ENCODE measurements at regions not wholly inside any gene's neighbourhood (a gene's known extent, or its start where the extent isn't known, plus 50 kb on each side); places are given as distances from the start of the nearest gene placed in this dataset.
"Not testable (repeated sequence)": the region's sequence is repeated elsewhere in the genome, so short reads cannot be mapped to it uniquely, and the experiment has no call there.

DNA sequence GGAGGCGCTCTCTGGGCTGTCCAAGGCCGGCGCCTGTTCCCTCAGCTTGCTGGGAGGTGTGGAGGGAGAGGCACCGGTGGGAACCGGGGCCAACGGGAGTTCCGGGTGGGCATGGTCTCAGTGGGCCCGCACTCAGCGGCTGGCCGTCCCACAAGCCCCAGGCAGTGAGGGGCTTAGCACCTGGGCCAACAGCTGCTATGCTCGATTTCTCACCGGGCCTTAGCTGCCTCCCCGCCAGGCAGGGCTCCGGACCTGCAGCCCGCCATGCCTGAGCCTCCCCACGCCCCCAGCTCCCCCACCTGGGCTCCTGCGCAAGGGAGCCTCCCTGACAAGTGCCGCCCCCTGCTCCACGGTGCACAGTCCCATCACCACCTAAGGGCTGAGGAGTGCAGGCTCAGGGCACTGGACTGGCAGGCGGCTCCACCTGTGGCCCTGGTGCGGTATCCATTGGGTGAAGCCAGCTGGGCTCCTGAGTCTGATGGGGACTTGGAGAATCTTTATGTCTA lies 276.5 kb downstream of the SH2D4B start:
- no peaks in the 10 kb centered on the region for H3K27me3 ChIP-seq (ENCODE audit: control insufficient read depth in 1 of 2, insufficient read depth in 2 of 2, low read length in 2 of 2)
- no peak overlapping the region for H3K27ac ChIP-seq (ENCODE audit: low read depth in 2 of 2, low read length in 1 of 2)
- H3K9me3 ChIP-seq (ENCODE audit: control insufficient read depth in 2 of 2, insufficient read depth in 1 of 2, low read depth in 1 of 2, low read length in 1 of 2), result peaks cover 2 to 7% of the 10 kb centered on the region in 2 donors
- no peaks in the 10 kb centered on the region for H3K4me1 ChIP-seq (ENCODE audit: control insufficient read depth in 2 of 2, insufficient read depth in 2 of 2, low read length in 1 of 2)
- WGBS, 2 donors, result 95 to 97% methylated on average over 21 of the region's 21 CpGs
- no peaks in the 10 kb centered on the region for H3K36me3 ChIP-seq (ENCODE audit: control insufficient read depth in 2 of 2, insufficient read depth in 2 of 2, low read length in 1 of 2)
- no peak overlapping the region for H3K4me3 ChIP-seq (ENCODE audit: low read depth in 1 of 2, low read length in 2 of 2)

DNA sequence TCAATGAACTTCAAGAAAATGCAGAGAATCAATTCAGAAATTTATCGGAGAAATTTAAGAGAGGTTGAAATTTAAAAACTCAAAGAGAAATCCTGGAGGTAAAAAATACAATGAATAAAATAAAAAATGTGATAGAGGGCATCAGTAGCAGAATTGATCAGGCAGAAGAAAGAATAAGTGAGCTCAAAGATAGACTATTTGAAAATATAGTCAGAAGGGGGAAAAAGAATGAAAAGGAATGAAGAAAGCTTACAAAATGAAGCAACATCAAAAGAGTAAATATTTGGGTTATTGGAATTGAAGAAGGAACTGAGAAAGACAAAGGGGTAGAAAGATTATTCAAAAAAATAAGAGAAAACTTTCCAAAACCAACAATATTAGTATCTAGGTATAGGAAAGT lies 291.4 kb downstream of the SH2D4B start:
- H3K4me3 ChIP-seq (ENCODE audit: low read depth in 1 of 2, low read length in 2 of 2), result no peak overlapping the region
- peaks cover 0 to 3% of the 10 kb centered on the region in 2 donors for H3K4me1 ChIP-seq (ENCODE audit: control insufficient read depth in 2 of 2, insufficient read depth in 2 of 2, low read length in 1 of 2)
- no peak overlapping the region for H3K27ac ChIP-seq (ENCODE audit: low read depth in 2 of 2, low read length in 1 of 2)
- WGBS, 2 donors, result 94 to 97% methylated on average over 1 of the region's 1 CpG
- peaks cover 5 to 6% of the 10 kb centered on the region in 2 donors for H3K9me3 ChIP-seq (ENCODE audit: control insufficient read depth in 2 of 2, insufficient read depth in 1 of 2, low read depth in 1 of 2, low read length in 1 of 2)
- H3K36me3 ChIP-seq (ENCODE audit: control insufficient read depth in 2 of 2, insufficient read depth in 2 of 2, low read length in 1 of 2), result no peaks in the 10 kb centered on the region
- H3K27me3 ChIP-seq (ENCODE audit: control insufficient read depth in 1 of 2, insufficient read depth in 2 of 2, low read length in 2 of 2), result no peaks in the 10 kb centered on the region

GRCh38 chr10:80829562-80829961 lies 291.9 kb downstream of the SH2D4B start:
- no peaks in the 10 kb centered on the region for H3K27me3 ChIP-seq (ENCODE audit: control insufficient read depth in 1 of 2, insufficient read depth in 2 of 2, low read length in 2 of 2)
- H3K9me3 ChIP-seq (ENCODE audit: control insufficient read depth in 2 of 2, insufficient read depth in 1 of 2, low read depth in 1 of 2, low read length in 1 of 2), result peaks cover 5 to 6% of the 10 kb centered on the region in 2 donors
- H3K4me3 ChIP-seq (ENCODE audit: low read depth in 1 of 2, low read length in 2 of 2), result no peak overlapping the region
- H3K36me3 ChIP-seq (ENCODE audit: control insufficient read depth in 2 of 2, insufficient read depth in 2 of 2, low read length in 1 of 2), result no peaks in the 10 kb centered on the region
- H3K4me1 ChIP-seq (ENCODE audit: control insufficient read depth in 2 of 2, insufficient read depth in 2 of 2, low read length in 1 of 2), result peaks cover 0 to 3% of the 10 kb centered on the region in 2 donors
- no peak overlapping the region for H3K27ac ChIP-seq (ENCODE audit: low read depth in 2 of 2, low read length in 1 of 2)

DNA sequence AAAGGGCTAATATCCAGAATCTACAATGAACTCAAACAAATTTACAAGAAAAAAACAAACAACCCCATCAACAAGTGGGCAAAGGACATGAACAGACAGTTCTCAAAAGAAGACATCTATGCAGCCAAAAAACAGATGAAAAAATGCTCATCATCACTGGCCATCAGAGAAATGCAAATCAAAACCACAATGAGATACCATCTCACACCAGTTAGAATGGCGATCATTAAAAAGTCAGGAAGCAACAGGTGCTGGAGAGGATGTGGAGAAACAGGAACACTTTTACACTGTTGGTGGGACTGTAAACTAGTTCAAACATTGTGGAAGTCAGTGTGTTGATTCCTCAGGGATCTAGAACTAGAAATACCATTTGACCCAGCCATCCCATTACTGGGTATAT lies 295.0 kb downstream of the SH2D4B start:
- H3K27me3 ChIP-seq (ENCODE audit: control insufficient read depth in 1 of 2, insufficient read depth in 2 of 2, low read length in 2 of 2); H3K9me3 ChIP-seq (ENCODE audit: control insufficient read depth in 2 of 2, insufficient read depth in 1 of 2, low read depth in 1 of 2, low read length in 1 of 2); H3K36me3 ChIP-seq (ENCODE audit: control insufficient read depth in 2 of 2, insufficient read depth in 2 of 2, low read length in 1 of 2); H3K4me1 ChIP-seq (ENCODE audit: control insufficient read depth in 2 of 2, insufficient read depth in 2 of 2, low read length in 1 of 2); H3K4me3 ChIP-seq (ENCODE audit: low read depth in 1 of 2, low read length in 2 of 2); H3K27ac ChIP-seq (ENCODE audit: low read depth in 2 of 2, low read length in 1 of 2): not testable (repeated sequence)
- 80% methylated on average over 1 of the region's 1 CpG; no CpG with 5 or more reads in 1 of the 2 donors for WGBS, 2 donors

DNA sequence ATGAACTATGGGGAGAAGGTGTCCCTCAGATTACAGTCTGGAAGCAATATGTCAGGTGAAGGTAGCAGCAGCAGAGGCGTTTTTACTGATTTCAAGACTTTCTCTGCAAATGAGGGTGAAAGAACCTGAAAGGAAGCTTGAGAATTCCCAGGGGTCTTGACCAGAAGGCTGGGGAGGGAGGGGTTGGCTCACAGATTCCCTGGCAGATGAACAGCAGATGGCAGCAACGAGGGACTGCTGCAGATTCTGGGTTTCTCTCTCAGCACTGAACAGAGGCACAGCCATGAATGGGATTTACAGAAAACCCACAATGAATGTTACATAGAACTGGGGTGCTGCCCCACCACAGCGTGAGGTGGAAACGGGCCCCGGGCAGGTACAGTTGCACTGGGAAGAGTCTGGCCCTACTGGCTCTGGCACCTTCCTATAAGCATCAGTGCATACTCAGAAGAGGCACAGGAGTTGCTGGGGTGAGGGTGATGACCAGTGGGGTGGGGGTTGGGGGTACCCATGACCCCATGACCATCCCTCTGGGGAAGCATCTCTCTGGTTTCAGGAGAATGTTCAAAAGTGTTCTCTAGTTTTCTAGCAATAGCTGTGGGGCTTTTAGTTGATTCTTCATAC lies 317.8 kb downstream of the SH2D4B start:
- no peaks in the 10 kb centered on the region for H3K36me3 ChIP-seq (ENCODE audit: control insufficient read depth in 2 of 2, insufficient read depth in 2 of 2, low read length in 1 of 2)
- H3K27me3 ChIP-seq (ENCODE audit: control insufficient read depth in 1 of 2, insufficient read depth in 2 of 2, low read length in 2 of 2), result peaks cover 0 to 2% of the 10 kb centered on the region in 2 donors
- H3K27ac ChIP-seq (ENCODE audit: low read depth in 2 of 2, low read length in 1 of 2), result no peak overlapping the region
- H3K4me3 ChIP-seq (ENCODE audit: low read depth in 1 of 2, low read length in 2 of 2), result no peak overlapping the region
- no peaks in the 10 kb centered on the region for H3K9me3 ChIP-seq (ENCODE audit: control insufficient read depth in 2 of 2, insufficient read depth in 1 of 2, low read depth in 1 of 2, low read length in 1 of 2)
- no peaks in the 10 kb centered on the region for H3K4me1 ChIP-seq (ENCODE audit: control insufficient read depth in 2 of 2, insufficient read depth in 2 of 2, low read length in 1 of 2)
- 48 to 52% methylated on average over 5 of the region's 5 CpGs for WGBS, 2 donors

- WGBS, 2 donors, result 90 to 93% methylated on average over 2 of the region's 2 CpGs
- no peaks in the 10 kb centered on the region for H3K9me3 ChIP-seq (ENCODE audit: control insufficient read depth in 2 of 2, insufficient read depth in 1 of 2, low read depth in 1 of 2, low read length in 1 of 2)
These were observed 318.5 kb downstream of the SH2D4B start for GRCh38 chr10:80856186-80856585.

DNA sequence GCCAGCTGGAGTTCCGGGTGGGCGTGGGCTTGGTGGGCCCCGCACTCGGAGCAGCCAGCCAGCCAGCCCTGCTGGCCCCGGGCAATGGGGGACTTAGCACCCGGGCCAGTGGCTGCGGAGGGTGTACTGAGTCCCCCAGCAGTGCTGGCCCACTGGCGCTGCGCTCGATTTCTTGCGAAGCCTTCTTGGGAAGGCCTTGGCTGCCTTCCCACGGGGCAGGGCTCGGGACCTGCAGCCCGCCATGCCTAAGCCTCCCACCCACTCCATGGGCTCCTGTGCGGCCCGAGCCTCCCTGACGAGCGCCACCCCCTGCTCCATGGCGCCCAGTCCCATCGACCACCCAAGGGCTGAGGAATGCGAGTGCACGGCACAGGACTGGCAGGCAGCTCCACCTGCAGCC lies 321.6 kb downstream of the SH2D4B start:
- not testable (repeated sequence) for H3K36me3 ChIP-seq (ENCODE audit: control insufficient read depth in 2 of 2, insufficient read depth in 2 of 2, low read length in 1 of 2); H3K9me3 ChIP-seq (ENCODE audit: control insufficient read depth in 2 of 2, insufficient read depth in 1 of 2, low read depth in 1 of 2, low read length in 1 of 2); H3K27ac ChIP-seq (ENCODE audit: low read depth in 2 of 2, low read length in 1 of 2); H3K4me3 ChIP-seq (ENCODE audit: low read depth in 1 of 2, low read length in 2 of 2); H3K4me1 ChIP-seq (ENCODE audit: control insufficient read depth in 2 of 2, insufficient read depth in 2 of 2, low read length in 1 of 2); H3K27me3 ChIP-seq (ENCODE audit: control insufficient read depth in 1 of 2, insufficient read depth in 2 of 2, low read length in 2 of 2)
- WGBS, 2 donors, result 95 to 96% methylated on average over 22 of the region's 22 CpGs

More at GRCh38 chr10:80856186-80856585, 318.5 kb downstream of the SH2D4B start:
- Histone ChIP-seq H3K27me3 (ENCODE audit: control insufficient read depth in 1 of 2, insufficient read depth in 2 of 2, low read length in 2 of 2) (peaks cover 0 to 2% of the 10 kb centered on the region in 2 donors), H3K4me1 (ENCODE audit: control insufficient read depth in 2 of 2, insufficient read depth in 2 of 2, low read length in 1 of 2) (no peaks in the 10 kb centered on the region), H3K27ac (ENCODE audit: low read depth in 2 of 2, low read length in 1 of 2) (no peak overlapping the region), H3K36me3 (ENCODE audit: control insufficient read depth in 2 of 2, insufficient read depth in 2 of 2, low read length in 1 of 2) (no peaks in the 10 kb centered on the region), H3K4me3 (ENCODE audit: low read depth in 1 of 2, low read length in 2 of 2) (no peak overlapping the region)

- 60 to 84% methylated on average over 1 of the region's 1 CpG for WGBS, 2 donors
- Histone ChIP-seq H3K4me3 (ENCODE audit: low read depth in 1 of 2, low read length in 2 of 2) (no peak overlapping the region), H3K36me3 (ENCODE audit: control insufficient read depth in 2 of 2, insufficient read depth in 2 of 2, low read length in 1 of 2) (no peaks in the 10 kb centered on the region), H3K4me1 (ENCODE audit: control insufficient read depth in 2 of 2, insufficient read depth in 2 of 2, low read length in 1 of 2) (no peaks in the 10 kb centered on the region), H3K27ac (ENCODE audit: low read depth in 2 of 2, low read length in 1 of 2) (no peak overlapping the region), H3K9me3 (ENCODE audit: control insufficient read depth in 2 of 2, insufficient read depth in 1 of 2, low read depth in 1 of 2, low read length in 1 of 2) (no peaks in the 10 kb centered on the region), H3K27me3 (ENCODE audit: control insufficient read depth in 1 of 2, insufficient read depth in 2 of 2, low read length in 2 of 2) (peaks cover 0 to 2% of the 10 kb centered on the region in 2 donors)
These were observed 323.0 kb downstream of the SH2D4B start for GRCh38 chr10:80860719-80861118.

GRCh38 chr10:80861882-80862281 lies 324.2 kb downstream of the SH2D4B start:
- Histone ChIP-seq H3K27ac (ENCODE audit: low read depth in 2 of 2, low read length in 1 of 2) (no peak overlapping the region), H3K4me1 (ENCODE audit: control insufficient read depth in 2 of 2, insufficient read depth in 2 of 2, low read length in 1 of 2) (no peaks in the 10 kb centered on the region), H3K4me3 (ENCODE audit: low read depth in 1 of 2, low read length in 2 of 2) (no peak overlapping the region), H3K9me3 (ENCODE audit: control insufficient read depth in 2 of 2, insufficient read depth in 1 of 2, low read depth in 1 of 2, low read length in 1 of 2) (no peaks in the 10 kb centered on the region), H3K36me3 (ENCODE audit: control insufficient read depth in 2 of 2, insufficient read depth in 2 of 2, low read length in 1 of 2) (no peaks in the 10 kb centered on the region), H3K27me3 (ENCODE audit: control insufficient read depth in 1 of 2, insufficient read depth in 2 of 2, low read length in 2 of 2) (peaks cover 0 to 1% of the 10 kb centered on the region in 2 donors)

DNA sequence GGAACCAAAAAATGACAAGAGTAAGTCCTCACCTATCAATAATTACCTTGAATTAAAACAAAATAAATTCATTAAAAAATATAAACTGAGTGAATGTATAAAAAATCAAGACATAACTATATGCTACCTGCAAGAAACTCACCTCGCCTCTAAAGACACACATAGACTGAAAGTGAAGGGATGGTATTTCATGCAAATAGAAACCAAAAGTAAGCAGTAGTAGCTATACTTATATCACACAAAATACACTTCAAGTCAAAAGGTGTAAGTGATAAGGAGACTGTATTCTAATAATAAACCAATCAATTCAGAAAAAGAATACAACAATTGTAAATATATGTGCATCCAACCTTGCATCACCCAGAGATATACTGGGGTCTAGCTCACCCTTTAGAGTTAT lies 332.6 kb downstream of the SH2D4B start:
- 87% methylated on average over 1 of the region's 1 CpG for WGBS, 2 donors
- H3K9me3 ChIP-seq (ENCODE audit: control insufficient read depth in 2 of 2, insufficient read depth in 1 of 2, low read depth in 1 of 2, low read length in 1 of 2), result no peaks in the 10 kb centered on the region
- no peaks in the 10 kb centered on the region for H3K4me1 ChIP-seq (ENCODE audit: control insufficient read depth in 2 of 2, insufficient read depth in 2 of 2, low read length in 1 of 2)
- no peaks in the 10 kb centered on the region for H3K27me3 ChIP-seq (ENCODE audit: control insufficient read depth in 1 of 2, insufficient read depth in 2 of 2, low read length in 2 of 2)
- H3K36me3 ChIP-seq (ENCODE audit: control insufficient read depth in 2 of 2, insufficient read depth in 2 of 2, low read length in 1 of 2), result no peaks in the 10 kb centered on the region
- H3K27ac ChIP-seq (ENCODE audit: low read depth in 2 of 2, low read length in 1 of 2), result no peak overlapping the region
- H3K4me3 ChIP-seq (ENCODE audit: low read depth in 1 of 2, low read length in 2 of 2), result no peak overlapping the region

Data from esophagus (tissue), 2 donors.